GM12878 (cell line): ENCODE measurements at regions not wholly inside any gene's neighbourhood (a gene's known extent, or its start where the extent isn't known, plus 50 kb on each side); places are given as distances from the start of the nearest gene placed in this dataset.

Experiments
- ATAC-seq: fragments of 200-7000 bp; cut with Tn5 transposase; 3 replicates; pipeline ENCODE4 v1.9.1; 2020; ENCODE audit warnings: mild to moderate bottlenecking, moderate library complexity
- BruUV-seq: library from RNA; stranded (reverse); fragments of 400-500 nt; replicated peaks from 2 replicates; lab custom pipeline; 2021; lab: Mats Ljungman, UMichigan
- CTCF ChIA-PET: fragments of 300-600 bp; sonication (Branson Sonifier 250); formaldehyde crosslinking; extraction: SDS; loops from one replicate; lab custom pipeline; 2021; ENCODE audit warnings: inconsistent platforms; lab: Yijun Ruan, JAX
- POLR2A ChIA-PET: fragments of 350-600 bp; formaldehyde crosslinking; extraction: SDS; loops from one replicate; lab custom pipeline; 2021; ENCODE audit warnings: inconsistent platforms; lab: Charles Lee
- RAD21 ChIA-PET: fragments of 300-600 bp; sonication (Branson Sonifier 250); formaldehyde crosslinking; loops from one replicate; lab custom pipeline; 2023; ENCODE audit warnings: antibody characterized with exemption; ENCODE audit not compliant: unreplicated experiment; lab: Charles Lee
- SMC1A ChIA-PET: fragments of 300-600 bp; sonication (Branson Sonifier 250); formaldehyde crosslinking; loops from one replicate; lab custom pipeline; 2023; ENCODE audit not compliant: unreplicated experiment, uncharacterized antibody; lab: Charles Lee
- DNase-seq: peaks from one replicate; pipeline ENCODE4 v3.0.0-alpha.2; 2011; ENCODE audit warnings: low read depth, low spot score
- FAIRE-seq: peaks from 3 replicates; lab custom pipeline; 2011; peaks lifted over from hg19 to GRCh38; lab: Jason Lieb, UNC
- H2AFZ ChIP-seq: 2 replicates; pipeline ENCODE4 v1.6.0; 2011; ENCODE audit warnings: low read depth, low read length, control low read depth; ENCODE audit not compliant: control insufficient read depth
- H3K27ac ChIP-seq: 2 replicates; pipeline ENCODE4 v1.5.1; 2011; ENCODE audit warnings: control low read depth; ENCODE audit not compliant: control insufficient read depth, insufficient read depth
- H3K27me3 ChIP-seq, 2 experiments: replicated peaks in 1 of 2; 2 replicates each; pipeline versions ENCODE4 v1.6.0 to v1.6.1; 2011; ENCODE audit warnings: low read length in 1 of 2; ENCODE audit not compliant: control insufficient read depth in 2 of 2, insufficient read depth in 2 of 2
- H3K36me3 ChIP-seq, 2 experiments: 2 replicates each; pipeline ENCODE4 v1.5.1; 2011; ENCODE audit warnings: low read length in 1 of 2; ENCODE audit not compliant: control insufficient read depth in 2 of 2, insufficient read depth in 2 of 2
- H3K4me1 ChIP-seq: 2 replicates; pipeline ENCODE4 v1.6.1; 2011; ENCODE audit warnings: mild to moderate bottlenecking, low read length, moderate library complexity, mixed read lengths; ENCODE audit not compliant: control insufficient read depth, insufficient read depth
- H3K4me2 ChIP-seq: 2 replicates; pipeline ENCODE4 v1.6.0; 2011; ENCODE audit warnings: control low read depth; ENCODE audit not compliant: control insufficient read depth, insufficient read depth
- H3K4me3 ChIP-seq: fragments of 200-600 bp; sonication (generic); 2 replicates; pipeline ENCODE4 v1.5.1; 2016
- H3K79me2 ChIP-seq: 2 replicates; pipeline ENCODE4 v1.6.0; 2011; ENCODE audit warnings: low read length; ENCODE audit not compliant: control insufficient read depth, insufficient read depth
- H3K9ac ChIP-seq: 2 replicates; pipeline ENCODE4 v1.8.0; 2011; ENCODE audit warnings: low read length, control low read depth, mixed read lengths; ENCODE audit not compliant: control insufficient read depth, insufficient read depth
- H3K9me3 ChIP-seq: replicated peaks from 3 replicates; pipeline ENCODE4 v1.5.1; 2011; ENCODE audit warnings: mild to moderate bottlenecking, low read length; ENCODE audit not compliant: control insufficient read depth, insufficient read depth
- H4K20me1 ChIP-seq: 2 replicates; pipeline ENCODE4 v1.6.0; 2011; ENCODE audit not compliant: control insufficient read depth, insufficient read depth
- CTCF ChIP-seq, 3 experiments: IDR thresholded peaks in 2 of 3; conservative IDR thresholded peaks in 1 of 3; 2 replicates each; pipeline ENCODE4 v1.5.1; 2011; ENCODE audit warnings: low read depth in 3 of 3, low read length in 3 of 3, mild to moderate bottlenecking in 3 of 3, control low read depth in 2 of 3, moderate library complexity in 2 of 3, inconsistent platforms in 1 of 3, mixed read lengths in 1 of 3; ENCODE audit not compliant: control insufficient read depth in 2 of 3, insufficient read depth in 1 of 3; ENCODE audit errors: extremely low read depth in 1 of 3
- GATAD2B ChIP-seq: fragments of 450-650 bp; conservative IDR thresholded peaks from 2 replicates; pipeline ENCODE4 v1.6.1; 2017; ENCODE audit warnings: low read depth, mild to moderate bottlenecking, moderate library complexity
- KAT2A ChIP-seq: conservative IDR thresholded peaks from 2 replicates; pipeline ENCODE4 v1.6.1; 2011; ENCODE audit warnings: low read depth, low read length; ENCODE audit not compliant: control insufficient read depth
- LARP7 ChIP-seq: fragments of 450-650 bp; IDR thresholded peaks from 2 replicates; pipeline ENCODE4 v1.6.1; 2017; ENCODE audit warnings: mild to moderate bottlenecking
- RAD21 ChIP-seq: IDR thresholded peaks from 2 replicates; pipeline ENCODE4 v1.6.1; 2011; ENCODE audit warnings: mild to moderate bottlenecking, low read depth, low read length, moderate library complexity; ENCODE audit not compliant: insufficient read depth
- SMC3 ChIP-seq: IDR thresholded peaks from 2 replicates; pipeline ENCODE4 v1.6.1; 2011; ENCODE audit warnings: low read length, improper control_type of control experiment, borderline replicate concordance
- SREBF2 ChIP-seq: IDR thresholded peaks from 2 replicates; pipeline ENCODE4 v1.6.1; 2012; ENCODE audit warnings: mild to moderate bottlenecking, low read length
- WGBS: methylation state at CpG from one replicate; pipeline ENCODE4 v1.1.6; 2016; ENCODE audit warnings: low lambda C conversion rate; ENCODE audit not compliant: insufficient replicate concordance, insufficient coverage; ENCODE audit errors: missing lambda C conversion rate; 5-methylcytosine and 5-hydroxymethylcytosine counted together
- in situ Hi-C: fragments of 300-500 bp; cut with MboI; formaldehyde crosslinking; loops from 9 replicates; pipeline ENCODE4 v1.14.3; 2018; ENCODE audit warnings: mixed read lengths
- intact Hi-C: fragments of 100-400 bp; cut with micrococcal nuclease; formaldehyde crosslinking; loops from one replicate; pipeline ENCODE4 v1.14.2; 2022; ENCODE audit not compliant: unreplicated experiment

- WGBS = 0% methylated on average over 2 of the region's 2 CpGs
- FAIRE-seq = peak; percentile 31
- no peak overlapping the region for H3K4me3 ChIP-seq
- in situ Hi-C loops = no loop called here
- H3K27ac ChIP-seq = no peak overlapping the region
- H3K9ac ChIP-seq = no peak overlapping the region
- no peaks in the 10 kb centered on the region for H3K79me2 ChIP-seq
- H3K4me2 ChIP-seq = no peak overlapping the region
- H3K36me3 ChIP-seq = no peaks in the 10 kb centered on the region
- H2AFZ ChIP-seq = no peak overlapping the region
- ChIA-PET POLR2A (no interaction called here), SMC1A (interaction anchor here (1.0 to 1.6 kb wide), 4 partner anchors 20 to 826 kb away, joined by 3 to 5 read pairs (median 4); no protein-coding TSS in a partner anchor), RAD21 (interaction anchor here (1.2 kb wide), 1 partner anchor 326 kb away, joined by 3 read pairs; no protein-coding TSS in a partner anchor), CTCF (interaction anchor here (0.8 to 1.0 kb wide), 4 partner anchors 274 to 1474 kb away, joined by 3 to 4 read pairs (median 3); no protein-coding TSS in a partner anchor)
- no peak for DNase-seq
- no peaks in the 10 kb centered on the region for H4K20me1 ChIP-seq
- ATAC-seq = peak; percentile 61
- H3K4me1 ChIP-seq = no peaks in the 10 kb centered on the region
- no peaks in the 10 kb centered on the region; a peak in 2 of 4 replicates for H3K27me3 ChIP-seq
- no peak for TF ChIP-seq KAT2A
- peak; percentile 55 for TF ChIP-seq RAD21
- TF ChIP-seq CTCF (IDR thresholded peaks at IDR 0.05 in 2 of 3, conservative IDR thresholded peaks at IDR 0.05 in 1 of 3; ENCODE audit: control insufficient read depth in 2 of 3, extremely low read depth in 1 of 3, insufficient read depth in 1 of 3, low read depth in 3 of 3, low read length in 3 of 3) = peak; percentile 44 to 64 (median 54)
- TF ChIP-seq LARP7 = no peak
- TF ChIP-seq SMC3 = peak; percentile 43
- TF ChIP-seq SREBF2 = no peak
- TF ChIP-seq GATAD2B = no peak
- intact Hi-C loops = no loop called here
- no TSS peak for BruUV-seq
- H3K9me3 ChIP-seq = no peaks in the 10 kb centered on the region
These were observed 52.0 kb upstream of the ELF5 start for GRCh38 chr11:34565417-34566207.
